ACC112 (cell line): ENCODE measurements at regions not wholly inside any gene's neighbourhood (a gene's known extent, or its start where the extent isn't known, plus 50 kb on each side); places are given as distances from the start of the nearest gene placed in this dataset.

Source experiments
- H2AFZ ChIP-seq: fragments of 200-600 bp; sonication (generic); one replicate; pipeline ENCODE4 v1.6.0; 2017; ENCODE audit warnings: antibody characterized with exemption, low read length; ENCODE audit not compliant: unreplicated experiment
- H3K27ac ChIP-seq: fragments of 200-600 bp; sonication (generic); 2 replicates; pipeline ENCODE4 v1.5.1; 2014; ENCODE audit warnings: low read depth, mild to moderate bottlenecking, antibody characterized with exemption, low read length, moderate library complexity
- H3K27me3 ChIP-seq: fragments of 200-600 bp; sonication (generic); 2 replicates; pipeline ENCODE4 v1.6.1; 2014; ENCODE audit warnings: mild to moderate bottlenecking, antibody characterized with exemption, low read length, moderate library complexity, mixed read lengths; ENCODE audit not compliant: insufficient read depth
- H3K36me3 ChIP-seq: fragments of 200-600 bp; sonication (generic); 2 replicates; pipeline ENCODE4 v1.6.1; 2016; ENCODE audit warnings: mild to moderate bottlenecking, antibody characterized with exemption, low read length, moderate library complexity, mixed read lengths; ENCODE audit not compliant: insufficient read depth
- H3K4me1 ChIP-seq: fragments of 200-600 bp; sonication (generic); one replicate; pipeline ENCODE4 v1.6.1; 2016; ENCODE audit warnings: low read length, mixed read lengths; ENCODE audit not compliant: insufficient read depth, unreplicated experiment, control insufficient read depth
- H3K4me3 ChIP-seq: fragments of 200-600 bp; sonication (generic); 2 replicates; pipeline ENCODE4 v1.5.1; 2014; ENCODE audit warnings: mild to moderate bottlenecking, low read depth, low read length
- H3K79me2 ChIP-seq: fragments of 200-600 bp; sonication (generic); one replicate; pipeline ENCODE4 v1.6.0; 2016; ENCODE audit warnings: low read length; ENCODE audit not compliant: control insufficient read depth, unreplicated experiment, insufficient read depth

GRCh38 chrX:40340116-40340515, 240.7 kb upstream of the ATP6AP2 start:
- no peaks in the 10 kb centered on the region for H3K36me3 ChIP-seq
- no peak overlapping the region for H2AFZ ChIP-seq
- H3K27me3 ChIP-seq, result no peaks in the 10 kb centered on the region
- no peak overlapping the region for H3K27ac ChIP-seq
- H3K4me3 ChIP-seq, result no peak overlapping the region
- no peaks in the 10 kb centered on the region for H3K79me2 ChIP-seq
- no peaks in the 10 kb centered on the region for H3K4me1 ChIP-seq

GRCh38 chrX:40333344-40333743, 235.6 kb upstream of the BCOR start:
- H3K36me3 ChIP-seq, result no peaks in the 10 kb centered on the region
- no peaks in the 10 kb centered on the region for H3K4me1 ChIP-seq
- no peaks in the 10 kb centered on the region for H3K27me3 ChIP-seq
- no peak overlapping the region for H2AFZ ChIP-seq
- no peak overlapping the region for H3K4me3 ChIP-seq
- no peaks in the 10 kb centered on the region for H3K79me2 ChIP-seq
- no peak overlapping the region for H3K27ac ChIP-seq

GRCh38 chrX:40331762-40332161, 234.0 kb upstream of the BCOR start:
- Histone ChIP-seq H3K27ac (no peak overlapping the region), H3K4me3 (no peak overlapping the region), H3K27me3 (no peaks in the 10 kb centered on the region), H2AFZ (no peak overlapping the region), H3K79me2 (no peaks in the 10 kb centered on the region), H3K36me3 (no peaks in the 10 kb centered on the region), H3K4me1 (no peaks in the 10 kb centered on the region)

- Histone ChIP-seq H3K4me3 (no peak overlapping the region), H3K36me3 (no peaks in the 10 kb centered on the region), H3K27me3 (no peaks in the 10 kb centered on the region), H3K27ac (no peak overlapping the region), H2AFZ (no peak overlapping the region), H3K79me2 (no peaks in the 10 kb centered on the region), H3K4me1 (no peaks in the 10 kb centered on the region)
Observed at GRCh38 chrX:40331353-40331752, 233.6 kb upstream of the BCOR start.

DNA sequence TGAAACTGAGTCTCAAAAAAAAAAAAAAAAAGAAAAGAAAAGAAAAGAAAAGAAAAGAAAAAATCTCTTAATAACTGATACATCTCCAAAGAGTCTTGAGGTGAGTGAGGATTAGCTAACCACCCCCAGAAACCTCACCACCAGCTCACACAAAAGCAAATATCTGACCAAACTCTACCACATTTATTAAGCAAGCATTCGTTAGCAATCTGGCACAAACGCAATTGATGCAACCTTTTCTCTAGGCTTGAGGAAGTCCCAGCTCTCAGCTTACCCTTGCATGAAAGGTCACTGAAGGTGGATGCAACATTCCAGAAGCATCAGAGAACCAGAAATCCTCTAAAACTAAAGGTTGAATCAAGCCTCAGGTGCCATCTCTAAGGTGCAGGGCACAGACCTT, 231.9 kb upstream of the BCOR start:
- Histone ChIP-seq H3K27ac (no peak overlapping the region), H3K27me3 (no peaks in the 10 kb centered on the region), H3K4me1 (no peaks in the 10 kb centered on the region), H2AFZ (no peak overlapping the region), H3K36me3 (no peaks in the 10 kb centered on the region), H3K4me3 (no peak overlapping the region), H3K79me2 (no peaks in the 10 kb centered on the region)

DNA sequence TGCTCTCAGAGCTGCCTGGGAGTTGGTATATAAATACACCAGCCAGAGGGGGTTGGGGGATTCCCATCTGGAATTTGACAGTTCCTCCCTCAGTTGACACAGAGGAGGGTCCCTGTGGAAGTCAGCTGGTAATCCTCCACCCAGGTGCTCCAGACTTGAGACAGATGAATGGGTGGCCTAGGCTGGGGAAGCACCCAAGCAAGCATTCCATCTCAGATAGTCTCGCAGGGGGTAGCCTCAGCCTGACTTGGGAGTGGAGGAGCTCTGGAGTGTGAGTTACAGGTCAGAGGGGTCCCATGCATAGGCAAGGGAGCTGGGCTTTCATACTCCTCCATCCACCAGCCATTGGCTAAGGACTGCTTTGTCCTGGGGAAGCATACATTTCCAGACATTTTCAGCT, 229.3 kb upstream of the BCOR start:
- H2AFZ ChIP-seq, result no peak overlapping the region
- no peaks in the 10 kb centered on the region for H3K4me1 ChIP-seq
- H3K36me3 ChIP-seq, result no peaks in the 10 kb centered on the region
- H3K27me3 ChIP-seq, result no peaks in the 10 kb centered on the region
- no peak overlapping the region for H3K27ac ChIP-seq
- no peaks in the 10 kb centered on the region for H3K79me2 ChIP-seq
- H3K4me3 ChIP-seq, result no peak overlapping the region

DNA sequence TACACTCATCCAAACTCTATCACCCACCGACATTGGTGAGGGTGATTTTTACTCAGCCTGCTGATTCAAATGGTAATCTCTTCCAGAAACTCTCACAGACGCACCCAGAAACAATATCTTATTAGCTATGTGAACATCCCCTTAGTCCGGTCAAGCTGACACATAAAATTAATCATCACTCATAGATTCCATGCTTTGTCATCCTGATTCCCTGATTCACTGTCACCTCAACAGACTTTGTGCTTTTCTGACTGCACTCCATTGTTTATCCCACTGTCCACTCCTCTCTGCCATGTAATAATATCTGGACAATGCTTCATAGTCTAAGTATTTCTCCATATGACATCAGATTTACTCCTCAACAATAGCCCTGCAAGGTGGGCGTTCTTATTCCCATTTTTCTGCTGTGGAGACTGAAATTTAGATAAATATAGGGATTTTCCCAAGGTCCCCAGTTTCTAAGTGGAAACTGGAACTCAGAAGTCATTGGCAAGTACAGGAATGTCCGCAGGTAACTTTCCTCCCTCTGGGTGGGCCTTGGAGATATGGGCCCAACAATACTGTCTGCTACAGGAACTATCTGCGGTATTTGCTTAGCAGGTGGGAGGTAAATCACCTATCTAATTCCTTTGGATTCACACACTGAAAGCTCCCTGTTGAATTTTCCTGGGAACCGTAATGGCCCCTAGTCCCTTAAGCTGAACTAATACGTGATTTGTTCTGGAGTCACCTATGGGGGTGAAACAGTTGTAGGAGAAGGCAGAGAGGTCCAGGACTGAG, 228.6 kb upstream of the BCOR start:
- no peaks in the 10 kb centered on the region for H3K4me1 ChIP-seq
- peaks cover under 1% of the 10 kb centered on the region; the same call in 1 of the 2 replicates for H3K27me3 ChIP-seq
- H2AFZ ChIP-seq, result no peak overlapping the region
- no peak overlapping the region for H3K27ac ChIP-seq
- no peak overlapping the region for H3K4me3 ChIP-seq
- H3K79me2 ChIP-seq, result no peaks in the 10 kb centered on the region
- no peaks in the 10 kb centered on the region for H3K36me3 ChIP-seq

GRCh38 chrX:40325161-40325560, 227.4 kb upstream of the BCOR start:
- H3K27ac ChIP-seq, result no peak overlapping the region
- no peaks in the 10 kb centered on the region for H3K36me3 ChIP-seq

GRCh38 chrX:40323977-40324376, 226.2 kb upstream of the BCOR start:
- Histone ChIP-seq H3K4me3 (no peak overlapping the region), H2AFZ (no peak overlapping the region), H3K27ac (no peak overlapping the region), H3K79me2 (no peaks in the 10 kb centered on the region), H3K36me3 (no peaks in the 10 kb centered on the region), H3K4me1 (no peaks in the 10 kb centered on the region), H3K27me3 (peaks cover 6% of the 10 kb centered on the region; the same call in 1 of the 2 replicates)

More at GRCh38 chrX:40325161-40325560, 227.4 kb upstream of the BCOR start:
- Histone ChIP-seq H3K4me1 (no peaks in the 10 kb centered on the region), H2AFZ (no peak overlapping the region), H3K79me2 (no peaks in the 10 kb centered on the region), H3K27me3 (peaks cover 6% of the 10 kb centered on the region; the same call in 1 of the 2 replicates), H3K4me3 (no peak overlapping the region)

- no peak overlapping the region for H2AFZ ChIP-seq
- H3K36me3 ChIP-seq, result no peaks in the 10 kb centered on the region
- no peaks in the 10 kb centered on the region for H3K4me1 ChIP-seq
- no peaks in the 10 kb centered on the region for H3K79me2 ChIP-seq
- H3K27ac ChIP-seq, result no peak overlapping the region
- H3K27me3 ChIP-seq, result peaks cover 6% of the 10 kb centered on the region; the same call in 1 of the 2 replicates
- H3K4me3 ChIP-seq, result no peak overlapping the region
Observed at GRCh38 chrX:40320819-40321218, 223.1 kb upstream of the BCOR start.

DNA sequence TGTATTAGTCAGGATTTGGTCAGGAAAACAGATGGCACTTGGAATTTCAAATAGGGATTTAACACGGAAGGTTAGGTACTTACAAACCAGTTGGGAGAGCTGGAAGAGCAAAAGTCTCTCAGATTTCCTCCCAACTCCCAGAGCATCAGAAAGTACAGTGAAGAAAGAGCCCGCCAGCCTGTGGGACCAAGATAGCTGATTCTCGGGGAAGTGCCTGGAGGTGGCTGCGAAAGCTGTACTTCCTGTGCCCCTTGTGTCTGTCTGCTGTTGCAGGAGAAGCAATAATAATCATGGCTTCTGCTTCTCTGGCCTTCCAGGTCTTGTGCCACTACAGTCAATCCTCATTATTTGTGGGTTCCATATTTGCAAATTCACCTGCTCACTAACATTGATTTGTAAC, 221.0 kb upstream of the BCOR start:
- Histone ChIP-seq H2AFZ (no peak overlapping the region), H3K36me3 (no peaks in the 10 kb centered on the region), H3K27me3 (peaks cover 6% of the 10 kb centered on the region; the same call in 1 of the 2 replicates), H3K27ac (no peak overlapping the region), H3K4me1 (no peaks in the 10 kb centered on the region), H3K4me3 (no peak overlapping the region), H3K79me2 (no peaks in the 10 kb centered on the region)
